ENCODE measurements at regions not wholly inside any gene's neighbourhood (a gene's known extent, or its start where the extent isn't known, plus 50 kb on each side); places are given as distances from the start of the nearest gene placed in this dataset.

DNA sequence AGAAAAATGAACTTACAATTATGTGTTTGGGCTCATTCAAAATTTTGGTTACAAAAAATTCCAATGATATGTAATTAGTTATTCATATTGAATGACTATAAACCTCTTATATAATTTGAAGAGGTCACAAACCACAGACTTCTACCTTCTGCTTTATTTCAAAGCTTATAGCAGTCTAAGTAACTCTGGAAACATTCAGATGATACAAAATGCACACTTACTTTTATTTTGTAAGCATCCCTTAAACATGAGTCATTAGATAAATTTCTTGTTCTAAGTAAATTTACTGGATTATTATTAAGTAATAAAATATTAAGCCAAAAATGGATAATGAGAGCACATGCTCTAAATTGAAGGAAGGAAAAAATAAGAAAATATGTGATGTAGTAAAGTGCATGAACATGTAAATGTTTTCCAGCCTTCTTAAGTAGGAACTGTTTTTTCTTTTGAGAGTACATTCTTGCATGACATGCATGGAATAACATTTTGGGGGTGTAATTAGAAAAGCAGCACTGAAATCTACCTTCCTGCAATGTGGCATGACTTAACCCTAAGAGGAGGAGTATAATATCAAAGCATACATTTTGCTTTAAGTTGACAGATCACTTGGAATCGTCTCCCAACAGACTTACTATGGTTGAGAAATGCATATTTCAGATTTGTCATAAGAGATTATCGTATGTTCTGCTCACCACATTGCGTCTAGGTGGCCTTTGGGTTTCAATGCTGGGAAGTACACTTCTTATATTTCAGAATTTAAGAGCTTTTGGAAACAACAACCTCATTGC is 372.7 kb upstream of the HSF2 start:
- no peaks in the 10 kb centered on the region for H3K36me3 Mint-ChIP-seq
- no peaks in the 10 kb centered on the region for H3K36me3 ChIP-seq (ENCODE audit: insufficient read depth, low read length)
- no peak overlapping the region for H3K4me3 Mint-ChIP-seq
- H3K27me3 ChIP-seq (ENCODE audit: insufficient read depth, low read length) = no peaks in the 10 kb centered on the region
- peaks cover 0 to 2% of the 10 kb centered on the region in 2 donors for H3K27me3 Mint-ChIP-seq
- ChIA-PET POLR2A (ENCODE audit: partially characterized antibody) (no interaction called here), CTCF (ENCODE audit: partially characterized antibody) (no interaction called here)
- intact Hi-C loops (cut with micrococcal nuclease) = no loop called here
- H3K27ac Mint-ChIP-seq = no peak overlapping the region
- H3K9me3 Mint-ChIP-seq = no peaks in the 10 kb centered on the region
- no peaks in the 10 kb centered on the region for H3K4me1 Mint-ChIP-seq
- H3K9me3 ChIP-seq (ENCODE audit: control insufficient read depth in 1 of 2, low read length in 2 of 2) = no peaks in the 10 kb centered on the region
- no peak for DNase-seq
- no peak overlapping the region for H3K4me3 ChIP-seq (ENCODE audit: low read length in 2 of 2)
- no peaks in the 10 kb centered on the region for H3K4me1 ChIP-seq (ENCODE audit: insufficient read depth, low read length)
- H3K27ac ChIP-seq (ENCODE audit: low read depth, low read length) = no peak overlapping the region

DNA sequence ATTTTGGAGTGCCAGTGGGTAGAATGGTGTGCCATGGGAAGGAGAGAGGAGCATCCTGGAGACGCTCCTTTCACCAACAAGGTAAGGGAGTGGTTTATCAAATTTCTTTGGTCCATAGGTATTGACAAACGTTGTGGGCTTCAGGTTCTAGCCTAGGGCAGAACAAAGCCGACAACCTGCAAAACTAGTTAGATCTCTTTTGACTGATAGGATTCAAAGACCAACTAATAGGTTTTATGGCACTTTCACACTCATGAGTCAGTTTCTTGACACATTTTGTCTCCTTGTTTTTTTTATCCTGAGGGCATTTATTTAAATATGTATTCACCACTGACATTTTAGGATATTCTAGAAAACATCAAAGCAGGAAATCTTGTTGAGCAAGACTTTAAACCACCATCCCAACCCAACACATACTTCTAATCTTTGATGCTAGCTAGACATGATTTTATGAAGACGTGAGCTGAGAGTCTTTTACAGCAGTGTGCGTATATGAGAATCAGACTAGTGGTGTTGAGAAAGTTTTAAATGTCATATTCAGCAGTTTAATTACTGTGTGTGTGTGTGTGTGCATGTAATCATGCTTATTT is 370.4 kb upstream of the HSF2 start:
- Histone ChIP-seq H3K4me3 (ENCODE audit: low read length in 2 of 2) (no peak overlapping the region), H3K4me1 (ENCODE audit: insufficient read depth, low read length) (no peaks in the 10 kb centered on the region), H3K27ac (ENCODE audit: low read depth, low read length) (no peak overlapping the region), H3K36me3 (ENCODE audit: insufficient read depth, low read length) (no peaks in the 10 kb centered on the region), H3K27me3 (ENCODE audit: insufficient read depth, low read length) (no peaks in the 10 kb centered on the region), H3K9me3 (ENCODE audit: control insufficient read depth in 1 of 2, low read length in 2 of 2) (no peaks in the 10 kb centered on the region)
- H3K4me1 Mint-ChIP-seq = no peaks in the 10 kb centered on the region
- DNase-seq = no peak
- H3K9me3 Mint-ChIP-seq = no peaks in the 10 kb centered on the region
- intact Hi-C loops (cut with micrococcal nuclease) = no loop called here
- no peaks in the 10 kb centered on the region for H3K36me3 Mint-ChIP-seq
- POLR2A ChIA-PET (ENCODE audit: partially characterized antibody) = no interaction called here
- H3K27ac Mint-ChIP-seq = no peak overlapping the region
- no peak overlapping the region for H3K4me3 Mint-ChIP-seq
- CTCF ChIA-PET (ENCODE audit: partially characterized antibody) = no interaction called here
- peaks cover 0 to 2% of the 10 kb centered on the region in 2 donors for H3K27me3 Mint-ChIP-seq

DNA sequence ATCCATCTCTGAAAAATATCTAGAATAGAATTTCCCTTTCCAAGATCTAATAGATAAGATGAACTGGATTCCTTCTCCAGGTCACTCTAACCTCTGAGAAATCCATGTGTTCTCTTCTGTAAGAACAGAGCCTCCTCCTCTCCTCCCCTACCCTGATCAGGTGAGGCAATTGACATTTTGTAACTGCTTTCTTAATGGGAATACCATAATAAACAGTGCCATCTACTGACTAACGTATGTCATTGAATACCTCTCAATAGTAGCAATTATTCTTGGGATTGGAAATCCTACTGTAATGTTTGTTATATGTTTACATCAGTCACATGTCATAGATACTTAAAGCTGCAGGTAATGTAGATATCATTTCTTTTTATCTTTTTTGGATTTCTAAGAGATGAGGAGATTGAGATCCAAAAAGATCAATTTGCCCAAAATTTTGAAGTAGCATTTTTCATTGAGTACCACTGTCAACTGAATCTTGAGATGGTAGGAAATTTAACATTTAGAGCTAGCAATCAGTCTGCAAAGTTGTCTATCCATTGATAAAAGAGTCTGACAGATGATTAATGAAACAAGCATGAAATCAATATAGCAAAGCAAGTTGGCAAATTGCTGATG is 365.8 kb upstream of the HSF2 start:
- intact Hi-C loops (cut with micrococcal nuclease) = loop anchor here (2.0 kb wide), 1 partner anchor 603 kb away; no protein-coding TSS in a partner anchor
- Mint-ChIP-seq H3K4me1 (no peaks in the 10 kb centered on the region), H3K27me3 (peaks cover 0 to 2% of the 10 kb centered on the region in 2 donors)

DNA sequence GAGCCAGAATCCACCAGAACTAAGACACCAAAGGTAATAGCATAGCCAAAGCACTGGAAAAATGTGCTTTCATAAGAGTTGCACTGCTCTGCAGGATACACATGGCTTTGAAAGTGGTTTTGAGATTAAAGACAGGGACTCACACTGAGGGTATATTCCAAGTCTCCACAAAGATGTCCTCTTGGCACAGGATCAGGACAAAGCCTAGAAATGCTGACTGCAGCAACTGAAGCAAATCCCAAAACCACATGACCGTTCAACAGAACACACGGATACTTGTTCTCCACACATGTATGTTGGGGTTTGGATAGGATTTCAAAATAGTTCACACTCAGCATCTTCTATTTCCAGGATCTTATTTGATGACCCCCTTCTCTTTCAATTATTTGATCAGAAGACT is 364.3 kb upstream of the HSF2 start:
- Mint-ChIP-seq H3K9me3 (peaks cover 0 to 3% (median 0%) of the 10 kb centered on the region in 8 donors), H3K4me1 (no peaks in the 10 kb centered on the region), H3K27ac (no peak overlapping the region), H3K4me3 (no peak overlapping the region), H3K27me3 (peaks cover 0 to 2% of the 10 kb centered on the region in 2 donors), H3K36me3 (no peaks in the 10 kb centered on the region)
- Histone ChIP-seq H3K4me1 (ENCODE audit: insufficient read depth, low read length) (no peaks in the 10 kb centered on the region), H3K9me3 (ENCODE audit: control insufficient read depth in 1 of 2, low read length in 2 of 2) (no peaks in the 10 kb centered on the region), H3K36me3 (ENCODE audit: insufficient read depth, low read length) (no peaks in the 10 kb centered on the region), H3K27ac (ENCODE audit: low read depth, low read length) (no peak overlapping the region), H3K27me3 (ENCODE audit: insufficient read depth, low read length) (no peaks in the 10 kb centered on the region), H3K4me3 (ENCODE audit: low read length in 2 of 2) (no peak overlapping the region)
- no peak for DNase-seq
- ChIA-PET CTCF (ENCODE audit: partially characterized antibody) (no interaction called here), POLR2A (ENCODE audit: partially characterized antibody) (no interaction called here)
- intact Hi-C loops (cut with micrococcal nuclease) = no loop called here

More for the DNA sequence above, 365.8 kb upstream of the HSF2 start:
- no peaks in the 10 kb centered on the region for H3K9me3 Mint-ChIP-seq
- H3K27ac Mint-ChIP-seq = no peak overlapping the region
- DNase-seq = peak in 4 of 5 donors; percentile 10 to 28 (median 18)
- POLR2A ChIA-PET (ENCODE audit: partially characterized antibody) = no interaction called here
- no peaks in the 10 kb centered on the region for H3K27me3 ChIP-seq (ENCODE audit: insufficient read depth, low read length)
- CTCF ChIA-PET (ENCODE audit: partially characterized antibody) = interaction anchor here (1.0 to 2.0 kb wide), 4 partner anchors 8 to 978 kb away, joined by 3 to 4 read pairs (median 4); no protein-coding TSS in a partner anchor
- no peaks in the 10 kb centered on the region for H3K4me1 ChIP-seq (ENCODE audit: insufficient read depth, low read length)
- no peak overlapping the region for H3K4me3 Mint-ChIP-seq
- H3K27ac ChIP-seq (ENCODE audit: low read depth, low read length) = no peak overlapping the region
- H3K9me3 ChIP-seq (ENCODE audit: control insufficient read depth in 1 of 2, low read length in 2 of 2) = no peaks in the 10 kb centered on the region
- no peaks in the 10 kb centered on the region for H3K36me3 ChIP-seq (ENCODE audit: insufficient read depth, low read length)
- no peaks in the 10 kb centered on the region for H3K36me3 Mint-ChIP-seq
- H3K4me3 ChIP-seq (ENCODE audit: low read length in 2 of 2) = no peak overlapping the region

DNA sequence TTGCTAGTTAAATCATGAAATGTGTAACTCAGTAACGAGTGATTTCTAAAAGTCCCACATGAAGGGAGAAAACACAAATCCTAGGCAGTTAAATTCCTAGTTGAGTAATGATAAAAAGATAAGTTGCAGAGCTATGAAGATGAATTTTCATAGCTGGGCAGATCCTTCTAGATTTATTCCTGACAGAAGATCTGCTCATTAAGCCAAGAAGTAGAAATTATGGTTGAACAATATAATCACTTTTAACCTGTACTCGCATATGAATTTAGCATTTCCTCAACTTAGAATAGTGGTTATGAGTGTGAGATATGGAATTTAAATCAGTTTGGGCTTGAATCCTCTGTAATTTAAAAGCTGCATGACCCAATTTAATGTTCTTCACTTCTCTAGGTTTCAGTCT is 359.2 kb upstream of the HSF2 start:
- CTCF ChIA-PET (ENCODE audit: partially characterized antibody) = no interaction called here
- Mint-ChIP-seq H3K4me3 (no peak overlapping the region), H3K4me1 (no peaks in the 10 kb centered on the region), H3K9me3 (peaks cover 0 to 3% (median 0%) of the 10 kb centered on the region in 8 donors), H3K27ac (no peak overlapping the region), H3K36me3 (no peaks in the 10 kb centered on the region), H3K27me3 (no peaks in the 10 kb centered on the region)
- Histone ChIP-seq H3K27ac (ENCODE audit: low read depth, low read length) (no peak overlapping the region), H3K4me3 (ENCODE audit: low read length in 2 of 2) (no peak overlapping the region), H3K4me1 (ENCODE audit: insufficient read depth, low read length) (no peaks in the 10 kb centered on the region), H3K27me3 (ENCODE audit: insufficient read depth, low read length) (no peaks in the 10 kb centered on the region), H3K36me3 (ENCODE audit: insufficient read depth, low read length) (no peaks in the 10 kb centered on the region), H3K9me3 (ENCODE audit: control insufficient read depth in 1 of 2, low read length in 2 of 2) (no peaks in the 10 kb centered on the region)
- intact Hi-C loops (cut with micrococcal nuclease) = no loop called here
- DNase-seq = no peak
- POLR2A ChIA-PET (ENCODE audit: partially characterized antibody) = no interaction called here

DNA sequence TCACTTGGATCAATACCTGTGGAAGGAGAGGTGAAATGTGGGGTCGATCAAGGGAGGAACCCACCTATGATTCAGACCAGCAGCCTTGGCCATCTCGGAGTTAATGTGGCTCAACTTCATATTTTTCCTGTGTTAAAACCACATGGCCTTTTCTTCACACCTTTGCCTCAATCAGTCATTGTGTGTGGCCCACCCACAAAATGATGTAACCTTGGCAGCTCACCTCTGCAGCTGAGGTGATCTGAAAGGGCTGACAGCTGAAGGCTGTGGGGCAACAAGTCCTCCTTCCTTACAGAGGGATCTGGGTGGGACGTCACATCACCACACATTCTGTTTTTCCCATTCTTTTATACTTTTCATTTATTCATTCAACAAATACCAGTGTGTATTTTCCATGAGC is 357.1 kb upstream of the HSF2 start:
- H3K27me3 Mint-ChIP-seq = no peaks in the 10 kb centered on the region
- Histone ChIP-seq H3K4me1 (ENCODE audit: insufficient read depth, low read length) (no peaks in the 10 kb centered on the region), H3K27me3 (ENCODE audit: insufficient read depth, low read length) (no peaks in the 10 kb centered on the region), H3K4me3 (ENCODE audit: low read length in 2 of 2) (no peak overlapping the region), H3K27ac (ENCODE audit: low read depth, low read length) (no peak overlapping the region), H3K9me3 (ENCODE audit: control insufficient read depth in 1 of 2, low read length in 2 of 2) (no peaks in the 10 kb centered on the region), H3K36me3 (ENCODE audit: insufficient read depth, low read length) (no peaks in the 10 kb centered on the region)
- no peak overlapping the region for H3K27ac Mint-ChIP-seq
- H3K9me3 Mint-ChIP-seq = peaks cover 0 to 3% (median 0%) of the 10 kb centered on the region in 8 donors
- no peak for DNase-seq
- intact Hi-C loops (cut with micrococcal nuclease) = no loop called here
- ChIA-PET POLR2A (ENCODE audit: partially characterized antibody) (no interaction called here), CTCF (ENCODE audit: partially characterized antibody) (no interaction called here)
- no peak overlapping the region for H3K4me3 Mint-ChIP-seq
- H3K36me3 Mint-ChIP-seq = no peaks in the 10 kb centered on the region
- no peaks in the 10 kb centered on the region for H3K4me1 Mint-ChIP-seq

DNA sequence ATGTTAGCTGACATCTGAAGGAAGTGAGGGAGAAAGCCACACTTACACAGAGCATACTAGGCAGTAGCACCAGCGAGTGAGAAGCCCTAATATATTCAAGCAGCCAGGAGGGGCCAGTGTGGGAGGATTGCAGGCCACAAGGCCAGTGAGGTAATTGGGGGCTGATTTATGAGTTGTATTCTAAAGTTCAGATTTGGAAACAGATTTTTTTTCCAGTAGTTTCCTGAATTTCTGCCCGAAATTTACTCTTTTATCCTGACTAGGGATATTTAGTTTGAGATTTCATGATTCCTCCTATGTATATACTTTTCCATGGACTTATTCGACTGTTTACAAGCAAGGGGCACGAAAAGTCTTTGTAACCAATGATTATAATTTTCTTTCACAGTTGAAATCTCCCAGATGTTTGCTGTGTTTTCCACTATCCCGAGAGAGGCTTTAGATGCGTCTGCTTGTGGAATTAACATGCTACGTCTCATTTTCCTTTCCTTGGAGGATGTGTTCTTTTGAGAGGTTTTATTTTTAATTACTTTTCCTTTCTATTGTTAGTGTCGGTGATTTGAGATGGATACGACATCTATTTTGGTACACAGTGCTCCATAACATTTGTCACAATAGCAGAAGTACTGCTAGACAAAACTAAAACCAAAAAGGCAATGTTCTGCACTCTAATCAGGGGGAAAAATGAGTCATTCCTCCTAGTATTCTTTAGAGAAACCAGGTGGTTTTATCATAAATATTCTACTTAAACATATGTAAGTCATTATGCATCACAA is 356.3 kb upstream of the HSF2 start:
- H3K4me3 Mint-ChIP-seq = no peak overlapping the region
- H3K4me1 Mint-ChIP-seq = no peaks in the 10 kb centered on the region
- ChIA-PET CTCF (ENCODE audit: partially characterized antibody) (no interaction called here), POLR2A (ENCODE audit: partially characterized antibody) (no interaction called here)
- Histone ChIP-seq H3K9me3 (ENCODE audit: control insufficient read depth in 1 of 2, low read length in 2 of 2) (no peaks in the 10 kb centered on the region), H3K27ac (ENCODE audit: low read depth, low read length) (no peak overlapping the region), H3K4me1 (ENCODE audit: insufficient read depth, low read length) (no peaks in the 10 kb centered on the region), H3K27me3 (ENCODE audit: insufficient read depth, low read length) (no peaks in the 10 kb centered on the region), H3K4me3 (ENCODE audit: low read length in 2 of 2) (no peak overlapping the region), H3K36me3 (ENCODE audit: insufficient read depth, low read length) (no peaks in the 10 kb centered on the region)
- intact Hi-C loops (cut with micrococcal nuclease) = no loop called here
- no peak overlapping the region for H3K27ac Mint-ChIP-seq
- no peaks in the 10 kb centered on the region for H3K36me3 Mint-ChIP-seq
- no peaks in the 10 kb centered on the region for H3K27me3 Mint-ChIP-seq
- H3K9me3 Mint-ChIP-seq = peaks cover 0 to 3% (median 0%) of the 10 kb centered on the region in 8 donors
- DNase-seq = no peak
